CD14-positive monocyte (primary cell): ENCODE measurements at regions not wholly inside any gene's neighbourhood (a gene's known extent, or its start where the extent isn't known, plus 50 kb on each side); places are given as distances from the start of the nearest gene placed in this dataset.

Experiments
- DNase-seq, 3 donors: peaks; one replicate each; pipeline ENCODE4 v3.0.0-alpha.2; 2011 to 2022
- H2AFZ ChIP-seq: 2 replicates; pipeline ENCODE4 v1.6.0; 2012; ENCODE audit warnings: mild to moderate bottlenecking, low read depth, low read length, inconsistent platforms; ENCODE audit not compliant: insufficient read depth, poor library complexity, severe bottlenecking
- H3K27ac ChIP-seq, 2 donors: 1 replicate in 1 of 2; 2 replicates in 1 of 2; pipeline ENCODE4 v1.5.1; 2012 to 2013; ENCODE audit warnings: low read length in 2 of 2, control low read depth in 1 of 2, inconsistent platforms in 1 of 2, low read depth in 1 of 2, mild to moderate bottlenecking in 1 of 2
- H3K27me3 ChIP-seq, 2 donors: one replicate each; pipeline versions ENCODE4 v1.6.0 to v1.6.1; 2011 to 2013; ENCODE audit warnings: low read length in 2 of 2; ENCODE audit not compliant: control insufficient read depth in 2 of 2, insufficient read depth in 2 of 2
- H3K36me3 ChIP-seq, 2 donors: replicated peaks in 1 of 2; 1 replicate in 1 of 2; 2 replicates in 1 of 2; pipeline versions ENCODE4 v1.5.1 to v1.6.1; 2012 to 2013; ENCODE audit warnings: low read length in 2 of 2, control low read depth in 1 of 2, inconsistent platforms in 1 of 2, mild to moderate bottlenecking in 1 of 2; ENCODE audit not compliant: insufficient read depth in 2 of 2, control insufficient read depth in 1 of 2
- H3K4me1 ChIP-seq, 2 donors: 1 replicate in 1 of 2; 2 replicates in 1 of 2; pipeline versions ENCODE4 v1.5.1 to v1.6.1; 2012 to 2013; ENCODE audit warnings: low read length in 2 of 2, control low read depth in 1 of 2, inconsistent platforms in 1 of 2, mild to moderate bottlenecking in 1 of 2, moderate library complexity in 1 of 2; ENCODE audit not compliant: insufficient read depth in 2 of 2, control insufficient read depth in 1 of 2
- H3K4me2 ChIP-seq: replicated peaks from 2 replicates; pipeline ENCODE3; 2012; ENCODE audit warnings: low read length, moderate library complexity, mild to moderate bottlenecking; ENCODE audit not compliant: poor library complexity, severe bottlenecking; ENCODE audit errors: extremely low read depth
- H3K4me3 ChIP-seq, 3 experiments: fragments of 200-600 bp in 1 of 3; sonication (generic) in 1 of 3; replicated peaks in 1 of 3; 1 replicate in 2 of 3; 2 replicates in 1 of 3; pipeline ENCODE4 v1.5.1; 2011 to 2013; ENCODE audit warnings: low read length in 3 of 3, mild to moderate bottlenecking in 3 of 3, control low read depth in 2 of 3, low read depth in 2 of 3, inconsistent platforms in 1 of 3, moderate library complexity in 1 of 3
- H3K79me2 ChIP-seq: 2 replicates; pipeline ENCODE4 v1.6.0; 2012; ENCODE audit warnings: mild to moderate bottlenecking, control low read depth, inconsistent platforms, low read length, moderate library complexity; ENCODE audit not compliant: insufficient read depth
- H3K9ac ChIP-seq: 2 replicates; pipeline ENCODE4 v1.6.0; 2017; ENCODE audit warnings: low read length, mild to moderate bottlenecking; ENCODE audit not compliant: insufficient read depth, poor library complexity, severe bottlenecking
- H3K9me3 ChIP-seq, 2 donors: replicated peaks in 1 of 2; 1 replicate in 1 of 2; 2 replicates in 1 of 2; pipeline versions ENCODE4 v1.5.1 to v1.6.1; 2012 to 2013; ENCODE audit warnings: low read length in 2 of 2, control low read depth in 1 of 2; ENCODE audit not compliant: control insufficient read depth in 1 of 2, insufficient read depth in 1 of 2
- H4K20me1 ChIP-seq: 2 replicates; pipeline ENCODE4 v1.6.0; 2012; ENCODE audit warnings: mild to moderate bottlenecking, low read length, control low read depth, moderate library complexity; ENCODE audit not compliant: insufficient read depth
- H3K27ac Mint-ChIP-seq, 7 donors: one replicate each; pipeline ENCODE4 v1.8.0; 2020; ENCODE audit warnings: mild to moderate bottlenecking in 7 of 7, mixed read lengths in 7 of 7, moderate library complexity in 6 of 7, inconsistent platforms in 2 of 7
- H3K27me3 Mint-ChIP-seq, 3 donors: one replicate each; pipeline ENCODE4 v1.8.0; 2021 to 2022; ENCODE audit warnings: low read depth in 3 of 3, mild to moderate bottlenecking in 3 of 3, mixed read lengths in 3 of 3, moderate library complexity in 3 of 3, inconsistent platforms in 1 of 3
- H3K36me3 Mint-ChIP-seq, 2 donors: one replicate each; pipeline ENCODE4 v1.8.0; 2020; ENCODE audit warnings: mixed read lengths in 2 of 2, inconsistent platforms in 1 of 2, mild to moderate bottlenecking in 1 of 2
- H3K4me1 Mint-ChIP-seq: one replicate; pipeline ENCODE4 v1.8.0; 2020; ENCODE audit warnings: mild to moderate bottlenecking, mixed read lengths
- H3K4me3 Mint-ChIP-seq, 2 donors: one replicate each; pipeline ENCODE4 v1.8.0; 2020; ENCODE audit warnings: mild to moderate bottlenecking in 2 of 2, mixed read lengths in 2 of 2, moderate library complexity in 1 of 2
- H3K9me3 Mint-ChIP-seq, 7 donors: one replicate each; pipeline ENCODE4 v1.8.0; 2020 to 2022; ENCODE audit warnings: mixed read lengths in 7 of 7, mild to moderate bottlenecking in 6 of 7, moderate library complexity in 6 of 7, inconsistent platforms in 2 of 7
- CTCF ChIP-seq: fragments of 200-600 bp; IDR thresholded peaks from one replicate; pipeline ENCODE4 v1.8.0; 2022; ENCODE audit warnings: antibody characterized with exemption, mild to moderate bottlenecking
- WGBS: methylation state at CpG from one replicate; pipeline ENCODE4 v1.1.5; 2013; ENCODE audit warnings: missing lambda C conversion rate; ENCODE audit not compliant: insufficient coverage; 5-methylcytosine and 5-hydroxymethylcytosine counted together
- intact Hi-C, 2 donors: fragments of 100-400 bp; cut with micrococcal nuclease; formaldehyde crosslinking; loops; one replicate each; pipeline versions ENCODE4 v1.15.0 to v1.15.1; 2023

GRCh38 chr6:2388554-2389324 is 143.3 kb upstream of the GMDS start:
- H3K4me3 Mint-ChIP-seq, result no peak overlapping the region
- WGBS, result 91% methylated on average over 10 of the region's 11 CpGs
- peaks cover 0 to 6% (median 3%) of the 10 kb centered on the region in 7 donors for H3K9me3 Mint-ChIP-seq
- H3K4me1 Mint-ChIP-seq, result no peaks in the 10 kb centered on the region
- H3K27ac Mint-ChIP-seq, result no peak overlapping the region
- no peaks in the 10 kb centered on the region for H3K36me3 Mint-ChIP-seq
- intact Hi-C loops, result no loop called here
- H4K20me1 ChIP-seq, result no peaks in the 10 kb centered on the region
- peaks cover 0 to 2% of the 10 kb centered on the region in 2 donors for H3K9me3 ChIP-seq
- no peak overlapping the region for H3K4me2 ChIP-seq
- no peak overlapping the region for H2AFZ ChIP-seq
- H3K4me1 ChIP-seq, result no peaks in the 10 kb centered on the region
- no peak for DNase-seq
- H3K27ac ChIP-seq, result no peak overlapping the region
- no peaks in the 10 kb centered on the region for H3K27me3 ChIP-seq
- no peaks in the 10 kb centered on the region for H3K36me3 ChIP-seq
- no peak overlapping the region for H3K9ac ChIP-seq
- TF ChIP-seq CTCF, result no peak
- H3K4me3 ChIP-seq, result no peak overlapping the region
- H3K79me2 ChIP-seq, result no peaks in the 10 kb centered on the region
- H3K27me3 Mint-ChIP-seq, result peaks cover 0 to 3% (median 0%) of the 10 kb centered on the region in 3 donors

GRCh38 chr6:2387445-2387844 is 142.0 kb upstream of the GMDS start:
- Histone ChIP-seq H3K9ac (no peak overlapping the region), H3K36me3 (no peaks in the 10 kb centered on the region), H3K27ac (no peak overlapping the region), H3K27me3 (no peaks in the 10 kb centered on the region), H3K4me2 (no peak overlapping the region), H3K9me3 (peaks cover 0 to 2% of the 10 kb centered on the region in 2 donors), H3K4me1 (no peaks in the 10 kb centered on the region), H3K79me2 (no peaks in the 10 kb centered on the region), H2AFZ (no peak overlapping the region), H4K20me1 (no peaks in the 10 kb centered on the region), H3K4me3 (no peak overlapping the region)
- 100% methylated on average over 2 of the region's 3 CpGs for WGBS
- intact Hi-C loops, result no loop called here
- H3K4me3 Mint-ChIP-seq, result no peak overlapping the region
- peaks cover 0 to 3% (median 0%) of the 10 kb centered on the region in 3 donors for H3K27me3 Mint-ChIP-seq
- H3K27ac Mint-ChIP-seq, result peak overlapping the region in 1 of 7 donors; percentile 19
- H3K36me3 Mint-ChIP-seq, result no peaks in the 10 kb centered on the region
- no peak for DNase-seq
- peaks cover 0 to 6% (median 3%) of the 10 kb centered on the region in 7 donors for H3K9me3 Mint-ChIP-seq
- TF ChIP-seq CTCF, result no peak
- H3K4me1 Mint-ChIP-seq, result no peaks in the 10 kb centered on the region
